ENCODE measurements at regions not wholly inside any gene's neighbourhood (a gene's known extent, or its start where the extent isn't known, plus 50 kb on each side); places are given as distances from the start of the nearest gene placed in this dataset.
A peak's percentile ranks its signal among the peaks of the same experiment; 100 is the strongest.
"Not testable (repeated sequence)": the region's sequence is repeated elsewhere in the genome, so short reads cannot be mapped to it uniquely, and the experiment has no call there.

GRCh38 chr18:67406714-67407113 is 109.8 kb downstream of the DSEL start:
- Mint-ChIP-seq H3K9me3 (no peaks in the 10 kb centered on the region), H3K4me3 (no peak overlapping the region), H3K4me1 (peaks cover 8% of the 10 kb centered on the region), H3K36me3 (ENCODE audit: low read depth) (no peaks in the 10 kb centered on the region), H3K27me3 (peaks cover 3% of the 10 kb centered on the region), H3K27ac (no peak overlapping the region)
- ATAC-seq (no peak), DNase-seq (no peak)

- Mint-ChIP-seq H3K36me3 (ENCODE audit: low read depth) (no peaks in the 10 kb centered on the region), H3K27ac (no peak overlapping the region), H3K27me3 (no peaks in the 10 kb centered on the region), H3K4me1 (peaks cover 3% of the 10 kb centered on the region), H3K9me3 (peaks cover 9% of the 10 kb centered on the region), H3K4me3 (no peak overlapping the region)
- ATAC-seq (no peak), DNase-seq (no peak)
These were observed 114.0 kb downstream of the DSEL start for GRCh38 chr18:67402543-67402942.

- ATAC-seq (no peak), DNase-seq (no peak)
- Mint-ChIP-seq H3K9me3 (peaks cover 20% of the 10 kb centered on the region), H3K4me3 (no peak overlapping the region), H3K4me1 (peaks cover 3% of the 10 kb centered on the region), H3K36me3 (ENCODE audit: low read depth) (no peaks in the 10 kb centered on the region), H3K27me3 (no peaks in the 10 kb centered on the region), H3K27ac (no peak overlapping the region)
These were observed 115.9 kb downstream of the DSEL start for GRCh38 chr18:67400502-67401117.

- H3K27me3 Mint-ChIP-seq: no peaks in the 10 kb centered on the region
- H3K36me3 Mint-ChIP-seq (ENCODE audit: low read depth): no peaks in the 10 kb centered on the region
- DNase-seq (no peak), ATAC-seq (no peak)
- H3K9me3 Mint-ChIP-seq: no peaks in the 10 kb centered on the region
- no peak overlapping the region for H3K27ac Mint-ChIP-seq
- no peak overlapping the region for H3K4me3 Mint-ChIP-seq
- peaks cover 14% of the 10 kb centered on the region for H3K4me1 Mint-ChIP-seq
These were observed 130.5 kb downstream of the DSEL start for GRCh38 chr18:67386032-67386431.

- H3K27me3 Mint-ChIP-seq: no peaks in the 10 kb centered on the region
- H3K4me1 Mint-ChIP-seq: peaks cover 14% of the 10 kb centered on the region
- no peaks in the 10 kb centered on the region for H3K36me3 Mint-ChIP-seq (ENCODE audit: low read depth)
- H3K9me3 Mint-ChIP-seq: no peaks in the 10 kb centered on the region
- no peak for ATAC-seq
- no peak overlapping the region for H3K4me3 Mint-ChIP-seq
- no peak for DNase-seq
- H3K27ac Mint-ChIP-seq: no peak overlapping the region
These were observed 131.1 kb downstream of the DSEL start for GRCh38 chr18:67385455-67385854.

GRCh38 chr18:67384057-67384456 is 132.5 kb downstream of the DSEL start:
- peaks cover 14% of the 10 kb centered on the region for H3K4me1 Mint-ChIP-seq
- not testable (repeated sequence) for H3K27ac Mint-ChIP-seq; DNase-seq; H3K9me3 Mint-ChIP-seq; H3K27me3 Mint-ChIP-seq; H3K4me3 Mint-ChIP-seq; ATAC-seq; H3K36me3 Mint-ChIP-seq (ENCODE audit: low read depth)

GRCh38 chr18:67381608-67382150 is 134.8 kb downstream of the DSEL start:
- no peak for DNase-seq
- no peaks in the 10 kb centered on the region for H3K36me3 Mint-ChIP-seq (ENCODE audit: low read depth)
- no peaks in the 10 kb centered on the region for H3K27me3 Mint-ChIP-seq
- H3K9me3 Mint-ChIP-seq: peaks cover 5% of the 10 kb centered on the region
- no peak overlapping the region for H3K4me3 Mint-ChIP-seq
- H3K27ac Mint-ChIP-seq: no peak overlapping the region
- no peak for ATAC-seq
- H3K4me1 Mint-ChIP-seq: peaks cover 14% of the 10 kb centered on the region

- ATAC-seq: no peak
- H3K9me3 Mint-ChIP-seq: peaks cover 5% of the 10 kb centered on the region
These were observed 135.7 kb downstream of the DSEL start for GRCh38 chr18:67380867-67381266.

GRCh38 chr18:67379981-67380380 is 136.5 kb downstream of the DSEL start:
- H3K36me3 Mint-ChIP-seq (ENCODE audit: low read depth): no peaks in the 10 kb centered on the region
- no peak overlapping the region for H3K27ac Mint-ChIP-seq
- DNase-seq (no peak), ATAC-seq (no peak)
- H3K4me1 Mint-ChIP-seq: peaks cover 4% of the 10 kb centered on the region
- H3K27me3 Mint-ChIP-seq: no peaks in the 10 kb centered on the region
- H3K9me3 Mint-ChIP-seq: peaks cover 5% of the 10 kb centered on the region
- no peak overlapping the region for H3K4me3 Mint-ChIP-seq

More at GRCh38 chr18:67380867-67381266, 135.7 kb downstream of the DSEL start:
- H3K27me3 Mint-ChIP-seq: no peaks in the 10 kb centered on the region
- H3K4me3 Mint-ChIP-seq: no peak overlapping the region
- H3K27ac Mint-ChIP-seq: no peak overlapping the region
- no peaks in the 10 kb centered on the region for H3K36me3 Mint-ChIP-seq (ENCODE audit: low read depth)
- DNase-seq: no peak
- H3K4me1 Mint-ChIP-seq: peaks cover 9% of the 10 kb centered on the region

GRCh38 chr18:67376372-67376771 is 140.1 kb downstream of the DSEL start:
- no peaks in the 10 kb centered on the region for H3K4me1 Mint-ChIP-seq
- H3K27me3 Mint-ChIP-seq: no peaks in the 10 kb centered on the region
- no peak overlapping the region for H3K27ac Mint-ChIP-seq
- no peaks in the 10 kb centered on the region for H3K36me3 Mint-ChIP-seq (ENCODE audit: low read depth)
- ATAC-seq (no peak), DNase-seq (no peak)
- peaks cover 5% of the 10 kb centered on the region for H3K9me3 Mint-ChIP-seq
- H3K4me3 Mint-ChIP-seq: no peak overlapping the region

GRCh38 chr18:67373636-67374035 is 142.9 kb downstream of the DSEL start:
- no peaks in the 10 kb centered on the region for H3K36me3 Mint-ChIP-seq (ENCODE audit: low read depth)
- DNase-seq (no peak), ATAC-seq (no peak)
- H3K9me3 Mint-ChIP-seq: no peaks in the 10 kb centered on the region
- H3K4me3 Mint-ChIP-seq: no peak overlapping the region
- no peaks in the 10 kb centered on the region for H3K4me1 Mint-ChIP-seq
- H3K27me3 Mint-ChIP-seq: no peaks in the 10 kb centered on the region
- H3K27ac Mint-ChIP-seq: no peak overlapping the region

GRCh38 chr18:67367540-67367939 is 149.0 kb downstream of the DSEL start:
- Mint-ChIP-seq H3K9me3 (no peaks in the 10 kb centered on the region), H3K4me1 (no peaks in the 10 kb centered on the region), H3K27me3 (no peaks in the 10 kb centered on the region), H3K4me3 (no peak overlapping the region), H3K36me3 (ENCODE audit: low read depth) (no peaks in the 10 kb centered on the region), H3K27ac (no peak overlapping the region)
- DNase-seq (no peak), ATAC-seq (no peak)

GRCh38 chr18:67363694-67364093 is 152.8 kb downstream of the DSEL start:
- H3K4me1 Mint-ChIP-seq: peaks cover 22% of the 10 kb centered on the region
- no peak overlapping the region for H3K27ac Mint-ChIP-seq
- no peaks in the 10 kb centered on the region for H3K36me3 Mint-ChIP-seq (ENCODE audit: low read depth)
- no peaks in the 10 kb centered on the region for H3K9me3 Mint-ChIP-seq
- H3K4me3 Mint-ChIP-seq: no peak overlapping the region
- ATAC-seq: no peak
- no peak for DNase-seq
- no peaks in the 10 kb centered on the region for H3K27me3 Mint-ChIP-seq

GRCh38 chr18:67362906-67363305 is 153.6 kb downstream of the DSEL start:
- Mint-ChIP-seq H3K27ac (no peak overlapping the region), H3K36me3 (ENCODE audit: low read depth) (no peaks in the 10 kb centered on the region)

GRCh38 chr18:67359873-67360838 is 156.4 kb downstream of the DSEL start:
- H3K4me3 Mint-ChIP-seq: peak overlapping the region; percentile 68
- DNase-seq: peak; percentile 28
- ATAC-seq: peak; percentile 99
- H3K27me3 Mint-ChIP-seq: no peaks in the 10 kb centered on the region
- peaks cover 27% of the 10 kb centered on the region for H3K4me1 Mint-ChIP-seq
- peaks cover 2% of the 10 kb centered on the region for H3K36me3 Mint-ChIP-seq (ENCODE audit: low read depth)
- H3K27ac Mint-ChIP-seq: peak overlapping the region; percentile 85
- peaks cover 8% of the 10 kb centered on the region for H3K9me3 Mint-ChIP-seq

More at GRCh38 chr18:67362906-67363305, 153.6 kb downstream of the DSEL start:
- DNase-seq (no peak), ATAC-seq (no peak)
- peaks cover 22% of the 10 kb centered on the region for H3K4me1 Mint-ChIP-seq
- H3K9me3 Mint-ChIP-seq: no peaks in the 10 kb centered on the region
- H3K27me3 Mint-ChIP-seq: no peaks in the 10 kb centered on the region
- no peak overlapping the region for H3K4me3 Mint-ChIP-seq

Data from activated naive CD8-positive, alpha-beta T cell treated with anti-CD3 and anti-CD28 coated beads, Interleukin-2, amount 50 U/mL, for 24 hours (primary cell).